GM23338 (cell line): ENCODE measurements at regions not wholly inside any gene's neighbourhood (a gene's known extent, or its start where the extent isn't known, plus 50 kb on each side); places are given as distances from the start of the nearest gene placed in this dataset.

Experiments
- CTCF ChIP-seq, 2 experiments: fragments of 200-600 bp in 1 of 2; sonication (generic) in 1 of 2; conservative IDR thresholded peaks; 2 replicates each; pipeline versions ENCODE4 v1.5.1 to v1.6.1; 2016 to 2017; ENCODE audit warnings: antibody characterized with exemption in 2 of 2, low read depth in 2 of 2, mild to moderate bottlenecking in 2 of 2, moderate library complexity in 1 of 2
- STAT1 ChIP-seq: IDR thresholded peaks from one replicate; pipeline ENCODE4 v1.6.1; 2016; ENCODE audit warnings: antibody characterized with exemption; ENCODE audit not compliant: unreplicated experiment

GRCh38 chr6:76465410-76465809 is 392.9 kb upstream of the IMPG1 start:
- TF ChIP-seq CTCF (conservative IDR thresholded peaks at IDR 0.05; ENCODE audit: low read depth in 2 of 2) (no peak), STAT1 (no peak)
